ENCODE measurements at regions not wholly inside any gene's neighbourhood (a gene's known extent, or its start where the extent isn't known, plus 50 kb on each side); places are given as distances from the start of the nearest gene placed in this dataset.
A peak's percentile ranks its signal among the peaks of the same experiment; 100 is the strongest.

GRCh38 chr1:185492089-185492825 is 175.2 kb upstream of the IVNS1ABP start:
- no peaks in the 10 kb centered on the region for H3K9me3 Mint-ChIP-seq (ENCODE audit: unreplicated experiment)
- TF ChIP-seq, protein P1, sequence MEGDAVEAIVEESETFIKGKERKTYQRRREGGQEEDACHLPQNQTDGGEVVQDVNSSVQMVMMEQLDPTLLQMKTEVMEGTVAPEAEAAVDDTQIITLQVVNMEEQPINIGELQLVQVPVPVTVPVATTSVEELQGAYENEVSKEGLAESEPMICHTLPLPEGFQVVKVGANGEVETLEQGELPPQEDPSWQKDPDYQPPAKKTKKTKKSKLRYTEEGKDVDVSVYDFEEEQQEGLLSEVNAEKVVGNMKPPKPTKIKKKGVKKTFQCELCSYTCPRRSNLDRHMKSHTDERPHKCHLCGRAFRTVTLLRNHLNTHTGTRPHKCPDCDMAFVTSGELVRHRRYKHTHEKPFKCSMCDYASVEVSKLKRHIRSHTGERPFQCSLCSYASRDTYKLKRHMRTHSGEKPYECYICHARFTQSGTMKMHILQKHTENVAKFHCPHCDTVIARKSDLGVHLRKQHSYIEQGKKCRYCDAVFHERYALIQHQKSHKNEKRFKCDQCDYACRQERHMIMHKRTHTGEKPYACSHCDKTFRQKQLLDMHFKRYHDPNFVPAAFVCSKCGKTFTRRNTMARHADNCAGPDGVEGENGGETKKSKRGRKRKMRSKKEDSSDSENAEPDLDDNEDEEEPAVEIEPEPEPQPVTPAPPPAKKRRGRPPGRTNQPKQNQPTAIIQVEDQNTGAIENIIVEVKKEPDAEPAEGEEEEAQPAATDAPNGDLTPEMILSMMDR (IDR thresholded peaks at IDR 0.05) = no peak
- no peak for DNase-seq (ENCODE audit: extremely low spot score, unreplicated experiment)
- no peaks in the 10 kb centered on the region for H3K27me3 Mint-ChIP-seq (ENCODE audit: unreplicated experiment)
- H3K27ac Mint-ChIP-seq (ENCODE audit: unreplicated experiment) = no peak overlapping the region
- peaks cover 11% of the 10 kb centered on the region for H3K4me1 Mint-ChIP-seq (ENCODE audit: unreplicated experiment)
- H3K4me3 Mint-ChIP-seq (ENCODE audit: unreplicated experiment) = no peak overlapping the region
- H3K36me3 Mint-ChIP-seq (ENCODE audit: unreplicated experiment) = no peaks in the 10 kb centered on the region

GRCh38 chr1:185491604-185492003 is 174.6 kb upstream of the IVNS1ABP start:
- no peak overlapping the region for H3K4me3 Mint-ChIP-seq (ENCODE audit: unreplicated experiment)
- H3K27ac Mint-ChIP-seq (ENCODE audit: unreplicated experiment) = no peak overlapping the region
- TF ChIP-seq, protein P1 (IDR thresholded peaks at IDR 0.05) = no peak
- DNase-seq (ENCODE audit: extremely low spot score, unreplicated experiment) = no peak
- peaks cover 11% of the 10 kb centered on the region for H3K4me1 Mint-ChIP-seq (ENCODE audit: unreplicated experiment)
- H3K36me3 Mint-ChIP-seq (ENCODE audit: unreplicated experiment) = no peaks in the 10 kb centered on the region
- H3K9me3 Mint-ChIP-seq (ENCODE audit: unreplicated experiment) = no peaks in the 10 kb centered on the region
- H3K27me3 Mint-ChIP-seq (ENCODE audit: unreplicated experiment) = no peaks in the 10 kb centered on the region

GRCh38 chr1:185490924-185491323 is 173.9 kb upstream of the IVNS1ABP start:
- no peaks in the 10 kb centered on the region for H3K27me3 Mint-ChIP-seq (ENCODE audit: unreplicated experiment)
- TF ChIP-seq, protein P1 (IDR thresholded peaks at IDR 0.05) = no peak

GRCh38 chr1:185489406-185489805 is 172.4 kb upstream of the IVNS1ABP start:
- Mint-ChIP-seq H3K36me3 (ENCODE audit: unreplicated experiment) (no peaks in the 10 kb centered on the region), H3K4me3 (ENCODE audit: unreplicated experiment) (no peak overlapping the region), H3K9me3 (ENCODE audit: unreplicated experiment) (peaks cover 7% of the 10 kb centered on the region), H3K27ac (ENCODE audit: unreplicated experiment) (no peak overlapping the region), H3K4me1 (ENCODE audit: unreplicated experiment) (peaks cover 16% of the 10 kb centered on the region), H3K27me3 (ENCODE audit: unreplicated experiment) (no peaks in the 10 kb centered on the region)
- no peak for DNase-seq (ENCODE audit: extremely low spot score, unreplicated experiment)
- TF ChIP-seq, protein P1 (IDR thresholded peaks at IDR 0.05) = no peak

More at GRCh38 chr1:185490924-185491323, 173.9 kb upstream of the IVNS1ABP start:
- Mint-ChIP-seq H3K4me1 (ENCODE audit: unreplicated experiment) (peaks cover 11% of the 10 kb centered on the region), H3K36me3 (ENCODE audit: unreplicated experiment) (no peaks in the 10 kb centered on the region), H3K9me3 (ENCODE audit: unreplicated experiment) (peaks cover 3% of the 10 kb centered on the region), H3K27ac (ENCODE audit: unreplicated experiment) (no peak overlapping the region), H3K4me3 (ENCODE audit: unreplicated experiment) (no peak overlapping the region)
- no peak for DNase-seq (ENCODE audit: extremely low spot score, unreplicated experiment)

GRCh38 chr1:185488808-185489207 is 171.8 kb upstream of the IVNS1ABP start:
- no peak for DNase-seq (ENCODE audit: extremely low spot score, unreplicated experiment)
- H3K27ac Mint-ChIP-seq (ENCODE audit: unreplicated experiment) = peak overlapping the region; percentile 54
- no peak overlapping the region for H3K4me3 Mint-ChIP-seq (ENCODE audit: unreplicated experiment)
- H3K27me3 Mint-ChIP-seq (ENCODE audit: unreplicated experiment) = no peaks in the 10 kb centered on the region
- peaks cover 22% of the 10 kb centered on the region for H3K4me1 Mint-ChIP-seq (ENCODE audit: unreplicated experiment)
- H3K36me3 Mint-ChIP-seq (ENCODE audit: unreplicated experiment) = no peaks in the 10 kb centered on the region
- peaks cover 7% of the 10 kb centered on the region for H3K9me3 Mint-ChIP-seq (ENCODE audit: unreplicated experiment)
- TF ChIP-seq, protein P1 (IDR thresholded peaks at IDR 0.05) = no peak

Data from osteocyte (in vitro differentiated cells).